ENCODE measurements at regions not wholly inside any gene's neighbourhood (a gene's known extent, or its start where the extent isn't known, plus 50 kb on each side); places are given as distances from the start of the nearest gene placed in this dataset.

DNA sequence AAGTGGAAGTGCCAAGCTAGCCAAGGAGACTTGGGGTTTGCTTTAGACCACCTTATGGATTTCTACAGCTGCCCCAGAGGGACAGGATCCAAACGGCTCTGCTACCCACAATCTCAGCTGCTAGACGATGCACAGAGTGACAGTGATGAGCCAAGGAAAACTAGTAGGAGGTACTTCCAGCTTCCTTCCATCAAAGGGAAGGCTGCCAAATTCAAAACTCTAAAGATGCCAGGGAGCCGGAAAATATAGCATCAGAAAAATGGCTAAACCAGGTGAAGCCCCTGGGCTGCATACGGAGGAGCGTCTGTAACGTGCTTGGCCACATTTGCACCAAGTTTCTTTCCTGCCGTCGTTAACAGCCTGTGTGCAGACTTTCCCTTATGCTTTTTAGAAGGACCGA is 245.5 kb upstream of the ZNF521 start:
- H3K9me3 Mint-ChIP-seq: peaks cover 0 to 12% (median 0%) of the 10 kb centered on the region in 11 donors
- peaks cover 0 to 17% (median 13%) of the 10 kb centered on the region in 5 donors for H3K27me3 Mint-ChIP-seq
- Histone ChIP-seq H3K36me3 (ENCODE audit: control insufficient read depth in 2 of 3, insufficient read depth in 3 of 3, low read length in 3 of 3) (no peaks in the 10 kb centered on the region), H3K27me3 (ENCODE audit: control insufficient read depth in 2 of 2, insufficient read depth in 2 of 2, low read length in 2 of 2) (no peaks in the 10 kb centered on the region), H3K27ac (ENCODE audit: low read depth, low read length) (no peak overlapping the region), H3K9me3 (ENCODE audit: control insufficient read depth in 2 of 3, low read length in 3 of 3) (no peaks in the 10 kb centered on the region), H3K4me3 (ENCODE audit: low read length) (no peak overlapping the region), H3K4me1 (ENCODE audit: control insufficient read depth in 2 of 2, insufficient read depth in 2 of 2, low read length in 2 of 2) (no peaks in the 10 kb centered on the region)
- H3K4me3 Mint-ChIP-seq: no peak overlapping the region
- intact Hi-C loops (cut with micrococcal nuclease): no loop called here
- no peak overlapping the region for H3K27ac Mint-ChIP-seq
- ChIA-PET POLR2A (no interaction called here), CTCF (no interaction called here)
- H3K36me3 Mint-ChIP-seq: peaks cover 0 to 3% (median 0%) of the 10 kb centered on the region in 5 donors
- DNase-seq: no peak
- no peaks in the 10 kb centered on the region for H3K4me1 Mint-ChIP-seq
- ATAC-seq: no peak

DNA sequence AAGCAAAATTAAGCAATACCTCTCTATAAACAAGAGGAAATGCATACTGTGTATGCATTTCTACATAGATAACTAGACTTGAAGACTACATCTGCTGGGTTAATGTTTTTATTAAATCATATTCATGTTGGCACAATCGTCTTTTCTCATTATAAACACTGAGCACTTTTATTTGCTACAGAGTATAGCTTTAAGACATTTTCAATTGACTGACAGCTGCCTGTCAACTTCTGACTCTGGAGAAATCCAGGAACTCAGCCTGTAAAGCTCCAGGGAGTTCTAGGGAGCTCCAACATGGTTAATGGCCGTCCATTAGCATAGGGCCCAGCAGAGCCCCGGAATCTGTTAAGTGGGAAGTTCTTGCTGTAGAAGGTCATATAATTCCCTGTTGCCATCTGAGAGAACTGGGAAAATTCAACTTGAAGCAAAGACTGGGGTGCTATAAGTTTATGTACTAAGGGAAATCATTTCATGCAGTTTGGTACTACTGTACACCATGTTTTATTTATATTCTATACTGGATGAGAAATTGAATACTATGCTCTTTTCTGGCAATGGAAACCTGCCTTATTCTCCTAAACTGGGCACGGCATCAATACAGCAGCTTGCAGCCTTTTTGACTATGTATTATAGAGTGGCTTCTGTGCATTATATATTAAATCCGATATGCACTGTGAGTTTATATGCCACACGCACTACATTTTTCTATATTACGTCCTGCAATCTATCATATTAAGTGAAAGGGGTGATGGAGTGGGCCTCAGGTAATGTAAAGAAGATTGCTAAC is 243.5 kb upstream of the ZNF521 start:
- no peak for ATAC-seq
- Mint-ChIP-seq H3K27me3 (peaks cover 0 to 10% (median 4%) of the 10 kb centered on the region in 5 donors), H3K9me3 (peaks cover 0 to 3% (median 0%) of the 10 kb centered on the region in 11 donors), H3K4me3 (no peak overlapping the region), H3K4me1 (no peaks in the 10 kb centered on the region), H3K27ac (no peak overlapping the region), H3K36me3 (no peaks in the 10 kb centered on the region)
- Histone ChIP-seq H3K27me3 (ENCODE audit: control insufficient read depth in 2 of 2, insufficient read depth in 2 of 2, low read length in 2 of 2) (no peaks in the 10 kb centered on the region), H3K36me3 (ENCODE audit: control insufficient read depth in 2 of 3, insufficient read depth in 3 of 3, low read length in 3 of 3) (no peaks in the 10 kb centered on the region), H3K9me3 (ENCODE audit: control insufficient read depth in 2 of 3, low read length in 3 of 3) (no peaks in the 10 kb centered on the region), H3K4me3 (ENCODE audit: low read length) (no peak overlapping the region), H3K4me1 (ENCODE audit: control insufficient read depth in 2 of 2, insufficient read depth in 2 of 2, low read length in 2 of 2) (no peaks in the 10 kb centered on the region), H3K27ac (ENCODE audit: low read depth, low read length) (no peak overlapping the region)
- DNase-seq: no peak
- POLR2A ChIA-PET: no interaction called here
- intact Hi-C loops (cut with micrococcal nuclease): no loop called here
- CTCF ChIA-PET: no interaction called here

DNA sequence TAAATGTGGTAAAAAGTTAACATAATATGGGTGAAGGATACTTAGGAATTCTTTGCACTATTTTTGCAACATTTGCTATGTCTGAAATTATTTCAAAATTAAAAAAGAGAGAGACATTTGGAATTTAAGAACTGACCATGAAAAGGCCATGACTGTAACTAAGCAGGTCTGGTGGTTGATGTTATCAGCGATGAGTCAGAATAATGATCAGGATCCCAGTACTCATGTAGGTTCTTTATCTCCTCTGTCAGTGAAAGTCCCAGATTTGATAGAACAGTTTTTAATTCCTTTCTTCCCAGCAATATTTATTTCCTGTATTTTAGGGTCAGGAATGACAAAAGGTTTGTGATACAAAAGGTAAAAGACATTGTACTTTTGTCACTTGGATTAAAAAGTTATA is 242.4 kb upstream of the ZNF521 start:
- Histone ChIP-seq H3K36me3 (ENCODE audit: control insufficient read depth in 2 of 3, insufficient read depth in 3 of 3, low read length in 3 of 3) (no peaks in the 10 kb centered on the region), H3K4me3 (ENCODE audit: low read length) (no peak overlapping the region), H3K27me3 (ENCODE audit: control insufficient read depth in 2 of 2, insufficient read depth in 2 of 2, low read length in 2 of 2) (no peaks in the 10 kb centered on the region), H3K9me3 (ENCODE audit: control insufficient read depth in 2 of 3, low read length in 3 of 3) (no peaks in the 10 kb centered on the region), H3K4me1 (ENCODE audit: control insufficient read depth in 2 of 2, insufficient read depth in 2 of 2, low read length in 2 of 2) (no peaks in the 10 kb centered on the region), H3K27ac (ENCODE audit: low read depth, low read length) (no peak overlapping the region)
- no peaks in the 10 kb centered on the region for H3K4me1 Mint-ChIP-seq
- ChIA-PET CTCF (no interaction called here), POLR2A (no interaction called here)
- H3K27ac Mint-ChIP-seq: no peak overlapping the region
- no peak overlapping the region for H3K4me3 Mint-ChIP-seq
- DNase-seq (no peak), ATAC-seq (no peak)
- peaks cover 0 to 10% (median 0%) of the 10 kb centered on the region in 5 donors for H3K27me3 Mint-ChIP-seq
- no peaks in the 10 kb centered on the region for H3K36me3 Mint-ChIP-seq
- H3K9me3 Mint-ChIP-seq: peaks cover 0 to 3% (median 0%) of the 10 kb centered on the region in 11 donors
- intact Hi-C loops (cut with micrococcal nuclease): no loop called here

DNA sequence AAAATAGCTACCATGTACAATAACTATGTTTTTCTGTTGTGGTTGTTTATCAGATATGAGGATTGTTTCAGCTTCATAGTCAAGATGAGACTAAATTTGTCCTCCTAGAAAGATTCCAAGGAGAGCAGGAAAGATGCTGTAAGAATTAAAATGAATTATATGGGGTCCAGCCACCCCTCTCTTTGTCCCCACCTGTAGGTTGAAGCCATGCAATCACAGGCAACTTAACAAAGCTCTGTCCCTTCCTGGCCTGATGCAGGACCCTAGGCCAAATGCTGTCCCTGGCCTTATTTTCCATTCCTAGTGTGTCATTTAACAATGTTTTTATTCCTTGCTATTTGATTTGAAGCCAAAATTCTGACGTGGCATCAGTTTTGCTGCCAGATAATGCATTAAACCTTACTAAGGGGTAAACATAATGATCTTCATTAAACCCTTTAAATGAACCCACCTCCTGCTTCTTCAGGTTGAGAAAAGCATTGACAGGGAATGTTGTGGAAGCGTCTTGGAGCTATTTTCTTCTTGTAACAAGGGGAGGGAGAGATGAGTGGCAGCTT is 240.9 kb upstream of the ZNF521 start:
- POLR2A ChIA-PET: no interaction called here
- no peak overlapping the region for H3K27ac Mint-ChIP-seq
- ATAC-seq (no peak), DNase-seq (no peak)
- H3K4me1 Mint-ChIP-seq: no peaks in the 10 kb centered on the region
- intact Hi-C loops (cut with micrococcal nuclease): no loop called here
- H3K4me3 Mint-ChIP-seq: no peak overlapping the region
- no peak overlapping the region for H3K4me3 ChIP-seq (ENCODE audit: low read length)
- H3K9me3 ChIP-seq (ENCODE audit: control insufficient read depth in 2 of 3, low read length in 3 of 3): peaks cover 0 to 7% (median 0%) of the 10 kb centered on the region in 3 experiments
- H3K9me3 Mint-ChIP-seq: peaks cover 0 to 10% (median 4%) of the 10 kb centered on the region in 11 donors
- H3K27me3 ChIP-seq (ENCODE audit: control insufficient read depth in 2 of 2, insufficient read depth in 2 of 2, low read length in 2 of 2): no peaks in the 10 kb centered on the region
- H3K36me3 Mint-ChIP-seq: no peaks in the 10 kb centered on the region
- no peaks in the 10 kb centered on the region for H3K36me3 ChIP-seq (ENCODE audit: control insufficient read depth in 2 of 3, insufficient read depth in 3 of 3, low read length in 3 of 3)
- CTCF ChIA-PET: no interaction called here
- H3K4me1 ChIP-seq (ENCODE audit: control insufficient read depth in 2 of 2, insufficient read depth in 2 of 2, low read length in 2 of 2): no peaks in the 10 kb centered on the region
- peaks cover 0 to 9% (median 0%) of the 10 kb centered on the region in 5 donors for H3K27me3 Mint-ChIP-seq
- no peak overlapping the region for H3K27ac ChIP-seq (ENCODE audit: low read depth, low read length)

DNA sequence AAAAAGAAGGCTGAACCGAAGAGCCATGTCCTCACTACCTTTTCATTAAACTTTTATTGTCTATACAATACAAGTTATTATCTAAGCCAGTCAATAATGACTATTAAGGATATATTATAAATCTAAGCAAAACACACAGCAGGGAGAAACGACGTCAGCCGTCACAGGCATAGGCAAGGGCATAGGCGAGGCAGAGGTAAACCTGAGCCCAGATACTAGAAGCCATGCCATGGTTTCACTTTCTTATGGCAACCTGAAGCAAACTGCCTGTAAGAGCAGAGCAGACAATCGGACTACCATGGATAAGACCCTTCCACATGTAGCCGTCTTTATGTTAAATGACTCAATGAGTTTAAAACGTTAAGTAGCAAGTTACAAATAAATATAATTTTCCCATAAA is 238.5 kb upstream of the ZNF521 start:
- peaks cover 0 to 27% (median 11%) of the 10 kb centered on the region in 11 donors for H3K9me3 Mint-ChIP-seq
- ATAC-seq (no peak), DNase-seq (no peak)
- Histone ChIP-seq H3K36me3 (ENCODE audit: control insufficient read depth in 2 of 3, insufficient read depth in 3 of 3, low read length in 3 of 3) (no peaks in the 10 kb centered on the region), H3K4me3 (ENCODE audit: low read length) (no peak overlapping the region), H3K27ac (ENCODE audit: low read depth, low read length) (no peak overlapping the region), H3K9me3 (ENCODE audit: control insufficient read depth in 2 of 3, low read length in 3 of 3) (peaks cover 0 to 7% (median 0%) of the 10 kb centered on the region in 3 experiments), H3K4me1 (ENCODE audit: control insufficient read depth in 2 of 2, insufficient read depth in 2 of 2, low read length in 2 of 2) (no peaks in the 10 kb centered on the region), H3K27me3 (ENCODE audit: control insufficient read depth in 2 of 2, insufficient read depth in 2 of 2, low read length in 2 of 2) (no peaks in the 10 kb centered on the region)
- H3K36me3 Mint-ChIP-seq: no peaks in the 10 kb centered on the region
- intact Hi-C loops (cut with micrococcal nuclease): no loop called here
- ChIA-PET CTCF (no interaction called here), POLR2A (no interaction called here)
- peaks cover 0 to 4% (median 0%) of the 10 kb centered on the region in 5 donors for H3K27me3 Mint-ChIP-seq
- H3K4me3 Mint-ChIP-seq: no peak overlapping the region
- no peak overlapping the region for H3K27ac Mint-ChIP-seq
- no peaks in the 10 kb centered on the region for H3K4me1 Mint-ChIP-seq

DNA sequence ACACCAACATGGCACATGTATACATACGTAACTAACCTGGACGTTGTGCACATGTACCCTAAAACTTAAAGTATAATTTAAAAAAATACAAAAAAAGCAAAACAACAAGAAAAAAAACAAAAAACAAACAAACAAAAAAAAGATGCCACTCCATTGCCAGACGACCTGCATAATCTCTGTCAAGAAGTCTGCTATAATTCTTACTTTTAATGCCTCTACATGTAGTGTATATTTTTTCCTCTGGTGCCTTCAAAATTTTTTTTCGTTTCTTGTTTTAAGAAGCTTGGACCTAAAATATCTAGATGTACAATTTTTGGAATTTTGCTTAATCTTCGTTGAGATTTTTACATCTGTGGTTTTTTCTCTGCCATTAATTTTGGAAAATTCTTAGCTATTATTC is 235.6 kb upstream of the ZNF521 start:
- H3K4me1 Mint-ChIP-seq: no peaks in the 10 kb centered on the region
- no peaks in the 10 kb centered on the region for H3K36me3 Mint-ChIP-seq
- no peak overlapping the region for H3K27ac Mint-ChIP-seq
- H3K4me1 ChIP-seq (ENCODE audit: control insufficient read depth in 2 of 2, insufficient read depth in 2 of 2, low read length in 2 of 2): no peaks in the 10 kb centered on the region
- DNase-seq (no peak), ATAC-seq (no peak)
- no peaks in the 10 kb centered on the region for H3K27me3 ChIP-seq (ENCODE audit: control insufficient read depth in 2 of 2, insufficient read depth in 2 of 2, low read length in 2 of 2)
- no peaks in the 10 kb centered on the region for H3K36me3 ChIP-seq (ENCODE audit: control insufficient read depth in 2 of 3, insufficient read depth in 3 of 3, low read length in 3 of 3)
- H3K4me3 ChIP-seq (ENCODE audit: low read length): no peak overlapping the region
- peaks cover 0 to 7% (median 0%) of the 10 kb centered on the region in 3 experiments for H3K9me3 ChIP-seq (ENCODE audit: control insufficient read depth in 2 of 3, low read length in 3 of 3)
- H3K27me3 Mint-ChIP-seq: peaks cover 0 to 4% (median 0%) of the 10 kb centered on the region in 5 donors
- H3K9me3 Mint-ChIP-seq: peaks cover 0 to 37% (median 11%) of the 10 kb centered on the region in 11 donors
- no peak overlapping the region for H3K27ac ChIP-seq (ENCODE audit: low read depth, low read length)
- intact Hi-C loops (cut with micrococcal nuclease): no loop called here
- no peak overlapping the region for H3K4me3 Mint-ChIP-seq
- CTCF ChIA-PET: no interaction called here
- POLR2A ChIA-PET: no interaction called here

DNA sequence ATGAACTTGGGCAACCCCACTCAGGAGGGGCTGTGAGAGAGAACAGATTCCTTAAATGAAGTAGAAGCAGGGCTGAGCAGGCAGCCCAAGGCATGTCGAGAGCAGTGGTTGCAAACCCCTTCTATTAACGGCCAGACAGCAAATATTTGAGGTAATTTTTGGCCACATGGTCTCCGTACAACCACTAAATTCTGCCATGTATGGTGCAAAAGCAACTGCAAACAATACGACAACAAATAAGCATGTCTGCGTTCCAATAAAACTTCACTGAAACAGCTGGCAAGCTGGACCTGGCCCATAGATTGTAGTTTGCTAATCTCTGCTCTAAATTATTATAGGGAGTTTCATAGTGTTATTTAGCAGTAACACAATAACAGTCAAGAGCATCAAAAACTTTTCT is 217.0 kb upstream of the ZNF521 start:
- Histone ChIP-seq H3K9me3 (ENCODE audit: control insufficient read depth in 2 of 3, low read length in 3 of 3) (no peaks in the 10 kb centered on the region), H3K27me3 (ENCODE audit: control insufficient read depth in 2 of 2, insufficient read depth in 2 of 2, low read length in 2 of 2) (no peaks in the 10 kb centered on the region), H3K4me3 (ENCODE audit: low read length) (no peak overlapping the region), H3K27ac (ENCODE audit: low read depth, low read length) (no peak overlapping the region), H3K36me3 (ENCODE audit: control insufficient read depth in 2 of 3, insufficient read depth in 3 of 3, low read length in 3 of 3) (no peaks in the 10 kb centered on the region), H3K4me1 (ENCODE audit: control insufficient read depth in 2 of 2, insufficient read depth in 2 of 2, low read length in 2 of 2) (no peaks in the 10 kb centered on the region)
- DNase-seq (no peak), ATAC-seq (no peak)
- Mint-ChIP-seq H3K4me1 (no peaks in the 10 kb centered on the region), H3K9me3 (peaks cover 0 to 6% (median 0%) of the 10 kb centered on the region in 11 donors), H3K27ac (no peak overlapping the region), H3K27me3 (peaks cover 0 to 11% (median 0%) of the 10 kb centered on the region in 5 donors), H3K4me3 (no peak overlapping the region), H3K36me3 (no peaks in the 10 kb centered on the region)
- POLR2A ChIA-PET: no interaction called here
- CTCF ChIA-PET: no interaction called here
- intact Hi-C loops (cut with micrococcal nuclease): no loop called here

Data from naive thymus-derived CD4-positive, alpha-beta T cell (primary cell).